ENCODE measurements at regions not wholly inside any gene's neighbourhood (a gene's known extent, or its start where the extent isn't known, plus 50 kb on each side); places are given as distances from the start of the nearest gene placed in this dataset.

DNA sequence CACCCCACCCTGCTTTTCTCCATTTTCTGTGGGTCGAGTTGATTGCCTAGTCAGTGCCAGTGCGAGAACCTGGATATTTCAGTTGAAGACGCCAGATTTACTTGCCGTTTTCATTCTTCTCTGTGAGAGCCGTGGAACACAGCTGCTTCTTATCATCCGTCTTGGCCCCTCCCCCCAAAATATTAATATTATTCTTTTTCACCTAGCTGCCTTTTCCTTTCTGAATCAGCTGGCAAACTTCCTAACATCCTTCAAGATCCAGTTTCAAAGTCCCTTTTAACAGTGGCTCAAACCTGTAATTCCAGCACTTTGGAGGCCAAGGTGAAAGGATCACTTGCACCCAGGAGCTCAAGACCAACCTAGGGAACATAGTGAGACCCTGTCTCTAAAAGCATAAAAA, 117.1 kb upstream of the RASA1 start:
- H3K27me3 ChIP-seq (ENCODE audit: control insufficient read depth, insufficient read depth, low read length) = no peaks in the 10 kb centered on the region
- H3K9ac ChIP-seq = no peak overlapping the region

DNA sequence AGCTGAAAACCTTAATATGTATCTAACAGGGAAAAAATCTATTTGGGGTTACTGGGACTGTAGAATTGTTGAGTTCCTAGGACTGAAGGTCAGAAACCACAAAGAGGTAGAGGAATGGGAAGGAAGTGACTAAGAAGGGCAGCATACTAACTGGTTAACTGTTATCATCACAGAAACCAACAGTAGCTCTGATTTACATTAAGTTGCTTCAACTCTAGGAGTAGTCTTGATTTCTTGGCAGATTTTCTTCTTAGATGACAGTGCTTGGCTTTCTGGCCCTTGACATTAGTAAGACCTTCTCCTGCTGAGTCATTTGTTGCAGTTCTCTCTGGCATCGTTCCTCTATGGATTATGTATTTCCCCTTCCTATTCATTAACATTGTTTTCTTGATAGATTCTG, 116.1 kb upstream of the RASA1 start:
- no peaks in the 10 kb centered on the region for H3K27me3 ChIP-seq (ENCODE audit: control insufficient read depth, insufficient read depth, low read length)
- H3K9ac ChIP-seq = no peak overlapping the region
- H3K4me1 ChIP-seq = no peaks in the 10 kb centered on the region
- no peak overlapping the region for H3K4me2 ChIP-seq (ENCODE audit: low read length)
- TF ChIP-seq, protein P1, sequence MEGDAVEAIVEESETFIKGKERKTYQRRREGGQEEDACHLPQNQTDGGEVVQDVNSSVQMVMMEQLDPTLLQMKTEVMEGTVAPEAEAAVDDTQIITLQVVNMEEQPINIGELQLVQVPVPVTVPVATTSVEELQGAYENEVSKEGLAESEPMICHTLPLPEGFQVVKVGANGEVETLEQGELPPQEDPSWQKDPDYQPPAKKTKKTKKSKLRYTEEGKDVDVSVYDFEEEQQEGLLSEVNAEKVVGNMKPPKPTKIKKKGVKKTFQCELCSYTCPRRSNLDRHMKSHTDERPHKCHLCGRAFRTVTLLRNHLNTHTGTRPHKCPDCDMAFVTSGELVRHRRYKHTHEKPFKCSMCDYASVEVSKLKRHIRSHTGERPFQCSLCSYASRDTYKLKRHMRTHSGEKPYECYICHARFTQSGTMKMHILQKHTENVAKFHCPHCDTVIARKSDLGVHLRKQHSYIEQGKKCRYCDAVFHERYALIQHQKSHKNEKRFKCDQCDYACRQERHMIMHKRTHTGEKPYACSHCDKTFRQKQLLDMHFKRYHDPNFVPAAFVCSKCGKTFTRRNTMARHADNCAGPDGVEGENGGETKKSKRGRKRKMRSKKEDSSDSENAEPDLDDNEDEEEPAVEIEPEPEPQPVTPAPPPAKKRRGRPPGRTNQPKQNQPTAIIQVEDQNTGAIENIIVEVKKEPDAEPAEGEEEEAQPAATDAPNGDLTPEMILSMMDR (IDR thresholded peaks at IDR 0.05) = no peak
- no peak overlapping the region for H3K4me3 ChIP-seq (ENCODE audit: low read depth, low read length)
- H2AFZ ChIP-seq = no peak overlapping the region
- no peak overlapping the region for H3K27ac ChIP-seq
- no peaks in the 10 kb centered on the region for H3K79me2 ChIP-seq
- no peaks in the 10 kb centered on the region for H3K36me3 ChIP-seq (ENCODE audit: control insufficient read depth, insufficient read depth, low read length)
- no peaks in the 10 kb centered on the region for H3K9me3 ChIP-seq (ENCODE audit: control insufficient read depth, low read length)

More for the DNA sequence above, 117.1 kb upstream of the RASA1 start:
- H3K27ac ChIP-seq = no peak overlapping the region
- H3K9me3 ChIP-seq (ENCODE audit: control insufficient read depth, low read length) = no peaks in the 10 kb centered on the region
- H3K79me2 ChIP-seq = no peaks in the 10 kb centered on the region
- no peak overlapping the region for H3K4me2 ChIP-seq (ENCODE audit: low read length)
- no peaks in the 10 kb centered on the region for H3K36me3 ChIP-seq (ENCODE audit: control insufficient read depth, insufficient read depth, low read length)
- no peak overlapping the region for H3K4me3 ChIP-seq (ENCODE audit: low read depth, low read length)
- H2AFZ ChIP-seq = no peak overlapping the region
- no peaks in the 10 kb centered on the region for H3K4me1 ChIP-seq
- TF ChIP-seq, protein P1 (IDR thresholded peaks at IDR 0.05) = no peak

DNA sequence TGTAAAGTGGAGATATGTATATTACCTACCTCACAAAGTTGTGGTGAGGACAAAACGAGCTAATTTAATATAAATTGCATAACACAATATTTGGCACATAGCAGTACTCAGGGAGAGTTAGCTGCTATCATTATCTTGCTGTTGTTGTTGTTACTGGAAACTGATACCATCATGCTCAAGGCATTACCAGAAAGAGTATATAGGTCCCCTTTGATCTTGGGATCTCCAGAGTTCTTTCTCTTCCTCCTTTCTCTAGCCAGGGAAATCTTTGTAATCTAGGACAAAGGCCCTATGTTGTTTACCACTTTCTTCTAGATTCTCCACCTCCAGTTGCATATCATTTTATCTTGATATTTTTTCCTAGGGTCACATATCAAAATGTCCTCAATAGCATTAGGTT, 114.8 kb upstream of the RASA1 start:
- no peak overlapping the region for H2AFZ ChIP-seq
- H3K36me3 ChIP-seq (ENCODE audit: control insufficient read depth, insufficient read depth, low read length) = no peaks in the 10 kb centered on the region
- H3K9me3 ChIP-seq (ENCODE audit: control insufficient read depth, low read length) = no peaks in the 10 kb centered on the region
- H3K9ac ChIP-seq = no peak overlapping the region
- no peaks in the 10 kb centered on the region for H3K4me1 ChIP-seq
- H3K27me3 ChIP-seq (ENCODE audit: control insufficient read depth, insufficient read depth, low read length) = no peaks in the 10 kb centered on the region
- TF ChIP-seq, protein P1 (IDR thresholded peaks at IDR 0.05) = no peak
- no peaks in the 10 kb centered on the region for H3K79me2 ChIP-seq
- H3K4me2 ChIP-seq (ENCODE audit: low read length) = no peak overlapping the region
- H3K4me3 ChIP-seq (ENCODE audit: low read depth, low read length) = no peak overlapping the region
- H3K27ac ChIP-seq = no peak overlapping the region

DNA sequence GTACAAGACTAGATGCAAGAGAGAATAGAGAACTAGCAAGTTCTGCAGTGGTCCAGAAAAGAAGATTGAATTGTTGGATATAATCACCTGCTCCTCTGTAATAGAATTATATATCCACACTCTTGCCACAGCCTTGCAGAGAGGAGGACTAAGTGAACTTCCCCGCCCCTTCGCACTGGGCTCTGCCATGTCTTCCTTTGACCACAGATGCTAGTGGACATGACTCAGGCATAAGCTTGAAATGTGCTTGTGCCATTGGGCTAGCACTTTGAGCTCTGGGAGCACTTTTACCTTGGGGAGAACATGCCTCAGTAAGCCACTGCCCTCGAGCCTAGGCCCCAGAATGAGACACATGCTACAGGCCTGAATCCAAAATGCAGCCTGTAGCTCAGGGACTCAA, 113.5 kb upstream of the RASA1 start:
- Histone ChIP-seq H3K4me3 (ENCODE audit: low read depth, low read length) (no peak overlapping the region), H3K4me2 (ENCODE audit: low read length) (no peak overlapping the region)
- TF ChIP-seq, protein P1 (IDR thresholded peaks at IDR 0.05) = no peak

DNA sequence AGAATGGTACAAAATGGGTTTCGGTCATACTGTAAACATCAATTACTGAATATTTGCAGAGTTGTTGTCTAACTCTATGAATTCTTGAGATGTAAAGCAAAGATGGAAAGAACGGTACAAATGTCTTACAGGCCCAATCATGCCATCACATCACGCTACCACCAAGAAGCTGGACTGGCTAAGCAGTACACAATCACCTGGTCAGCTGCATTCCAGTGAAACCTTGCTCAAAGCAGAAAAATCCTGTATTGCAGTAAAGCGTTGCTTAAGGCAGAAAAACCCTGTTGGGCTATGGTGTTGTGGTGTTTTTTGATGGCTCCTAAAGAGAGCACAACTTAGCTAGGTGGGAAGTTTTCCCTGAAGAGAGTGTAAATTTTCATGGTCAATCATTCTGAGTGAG, 112.6 kb upstream of the RASA1 start:
- Histone ChIP-seq H3K4me1 (no peaks in the 10 kb centered on the region), H3K36me3 (ENCODE audit: control insufficient read depth, insufficient read depth, low read length) (no peaks in the 10 kb centered on the region), H3K9me3 (ENCODE audit: control insufficient read depth, low read length) (no peaks in the 10 kb centered on the region), H3K9ac (no peak overlapping the region), H3K79me2 (no peaks in the 10 kb centered on the region), H2AFZ (no peak overlapping the region), H3K27ac (no peak overlapping the region), H3K4me3 (ENCODE audit: low read depth, low read length) (no peak overlapping the region), H3K27me3 (ENCODE audit: control insufficient read depth, insufficient read depth, low read length) (no peaks in the 10 kb centered on the region), H3K4me2 (ENCODE audit: low read length) (no peak overlapping the region)
- TF ChIP-seq, protein P1 (IDR thresholded peaks at IDR 0.05) = no peak

More for the DNA sequence above, 113.5 kb upstream of the RASA1 start:
- H3K9ac ChIP-seq = no peak overlapping the region
- no peak overlapping the region for H2AFZ ChIP-seq
- no peaks in the 10 kb centered on the region for H3K36me3 ChIP-seq (ENCODE audit: control insufficient read depth, insufficient read depth, low read length)
- no peak overlapping the region for H3K27ac ChIP-seq
- H3K27me3 ChIP-seq (ENCODE audit: control insufficient read depth, insufficient read depth, low read length) = no peaks in the 10 kb centered on the region
- no peaks in the 10 kb centered on the region for H3K4me1 ChIP-seq
- H3K9me3 ChIP-seq (ENCODE audit: control insufficient read depth, low read length) = no peaks in the 10 kb centered on the region
- no peaks in the 10 kb centered on the region for H3K79me2 ChIP-seq

Measured in parathyroid adenoma (tissue), 2 donors.